ENCODE measurements at regions not wholly inside any gene's neighbourhood (a gene's known extent, or its start where the extent isn't known, plus 50 kb on each side); places are given as distances from the start of the nearest gene placed in this dataset.

DNA sequence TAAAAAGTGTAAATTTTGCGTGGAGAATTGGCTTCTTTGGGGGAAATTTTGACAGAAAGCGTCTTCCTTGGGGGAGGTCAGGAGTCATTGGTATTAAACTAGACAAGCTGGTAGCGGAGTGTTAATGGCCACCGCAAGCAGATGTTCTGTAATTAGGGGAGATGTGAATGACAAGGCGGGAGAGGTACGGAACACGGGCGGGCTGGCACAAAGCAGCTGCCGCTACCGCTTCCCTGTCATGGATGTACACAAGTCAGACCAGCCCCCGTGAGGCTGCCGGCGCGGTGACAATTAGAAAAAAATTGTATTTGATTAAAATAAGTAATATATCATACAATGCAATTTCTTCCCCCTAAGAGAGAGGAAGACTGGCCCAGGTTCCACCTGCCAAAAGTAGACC lies 501.6 kb downstream of the VRK1 start:
- Histone ChIP-seq H3K9ac (ENCODE audit: low read depth, low read length) (no peak overlapping the region), H4K91ac (ENCODE audit: insufficient read depth, low read depth, low read length) (no peak overlapping the region), H3K27me3 (ENCODE audit: control insufficient read depth, insufficient read depth, low read length) (no peaks in the 10 kb centered on the region), H2BK20ac (ENCODE audit: low read depth, low read length) (no peak overlapping the region), H2BK5ac (ENCODE audit: low read depth, low read length, poor library complexity, severe bottlenecking) (no peak overlapping the region), H3K4ac (ENCODE audit: low read depth, low read length) (no peak overlapping the region), H3K79me1 (ENCODE audit: low read depth in 1 of 2, low read length in 2 of 2) (no peaks in the 10 kb centered on the region), H3K56ac (ENCODE audit: extremely low read depth, insufficient read depth, low read length) (no peak overlapping the region), H3K9me3 (ENCODE audit: control insufficient read depth, insufficient read depth, low read length) (peaks cover 13% of the 10 kb centered on the region), H3K9me1 (ENCODE audit: insufficient read depth, low read length) (no peaks in the 10 kb centered on the region), H3K23ac (ENCODE audit: low read depth, low read length) (no peak overlapping the region), H2BK120ac (ENCODE audit: low read depth, low read length) (no peak overlapping the region), H3K14ac (replicated peaks; ENCODE audit: low read depth, low read length) (no peak overlapping the region), H3K4me2 (ENCODE audit: low read depth, low read length) (no peak overlapping the region), H2BK15ac (ENCODE audit: low read depth, low read length) (no peak overlapping the region), H2AK9ac (replicated peaks; ENCODE audit: low read depth, low read length, poor library complexity) (no peak overlapping the region), H2AK5ac (ENCODE audit: low read depth, low read length) (no peak overlapping the region), H3K4me1 (ENCODE audit: control insufficient read depth, insufficient read depth, low read length) (no peaks in the 10 kb centered on the region), H2AFZ (replicated peaks; ENCODE audit: low read length, poor library complexity) (no peak overlapping the region), H3K27ac (ENCODE audit: insufficient read depth, low read length) (no peak overlapping the region), H4K20me1 (ENCODE audit: insufficient read depth, low read length) (no peaks in the 10 kb centered on the region), H4K5ac (ENCODE audit: low read depth, low read length) (no peak overlapping the region), H3K4me3 (ENCODE audit: insufficient read depth, low read depth, low read length) (no peak overlapping the region), H4K8ac (ENCODE audit: low read depth in 2 of 2, low read length in 2 of 2) (no peak overlapping the region), H3K36me3 (ENCODE audit: control insufficient read depth, insufficient read depth, low read length) (no peaks in the 10 kb centered on the region), H3K18ac (ENCODE audit: low read depth, low read length) (no peak overlapping the region)
- WGBS, 2 experiments (ENCODE audit: extremely low coverage in 2 of 2, insufficient read length in 1 of 2) = 100% methylated on average over 1 of the region's 14 CpGs; no CpG with 5 or more reads in 1 of the 2 experiments
- ChIA-PET POLR2A (ENCODE audit: unreplicated experiment) (no interaction called here), CTCF (no interaction called here)
- no TSS peak for BruUV-seq (replicated peaks)
- DNase-seq (no peak), ATAC-seq (ENCODE audit: low read depth) (no peak)
- in situ Hi-C loops (cut with MboI; ENCODE audit: low sequenced_read_pairs) = no loop called here
- TF ChIP-seq BHLHE40 (IDR thresholded peaks at IDR 0.05; ENCODE audit: low read depth, low read length) = no peak
- no peak for TF ChIP-seq RCOR1 (IDR thresholded peaks at IDR 0.05; ENCODE audit: insufficient replicate concordance, low read length)
- TF ChIP-seq, protein P1, sequence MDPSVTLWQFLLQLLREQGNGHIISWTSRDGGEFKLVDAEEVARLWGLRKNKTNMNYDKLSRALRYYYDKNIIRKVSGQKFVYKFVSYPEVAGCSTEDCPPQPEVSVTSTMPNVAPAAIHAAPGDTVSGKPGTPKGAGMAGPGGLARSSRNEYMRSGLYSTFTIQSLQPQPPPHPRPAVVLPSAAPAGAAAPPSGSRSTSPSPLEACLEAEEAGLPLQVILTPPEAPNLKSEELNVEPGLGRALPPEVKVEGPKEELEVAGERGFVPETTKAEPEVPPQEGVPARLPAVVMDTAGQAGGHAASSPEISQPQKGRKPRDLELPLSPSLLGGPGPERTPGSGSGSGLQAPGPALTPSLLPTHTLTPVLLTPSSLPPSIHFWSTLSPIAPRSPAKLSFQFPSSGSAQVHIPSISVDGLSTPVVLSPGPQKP (IDR thresholded peaks at IDR 0.05; ENCODE audit: borderline replicate concordance, low read depth, low read length) = no peak
- no peak for TF ChIP-seq CHD1 (IDR thresholded peaks at IDR 0.05; ENCODE audit: low read depth, low read length)
- no peak for TF ChIP-seq MAFK (IDR thresholded peaks at IDR 0.05; ENCODE audit: low read depth, low read length)
- no peak for TF ChIP-seq MAZ (IDR thresholded peaks at IDR 0.05; ENCODE audit: borderline replicate concordance, low read depth, low read length)
- no peak for TF ChIP-seq SMC3 (IDR thresholded peaks at IDR 0.05; ENCODE audit: low read depth, low read length)
- no peak for TF ChIP-seq MXI1 (IDR thresholded peaks at IDR 0.05; ENCODE audit: borderline replicate concordance, low read depth, low read length)
- TF ChIP-seq, protein P2, sequence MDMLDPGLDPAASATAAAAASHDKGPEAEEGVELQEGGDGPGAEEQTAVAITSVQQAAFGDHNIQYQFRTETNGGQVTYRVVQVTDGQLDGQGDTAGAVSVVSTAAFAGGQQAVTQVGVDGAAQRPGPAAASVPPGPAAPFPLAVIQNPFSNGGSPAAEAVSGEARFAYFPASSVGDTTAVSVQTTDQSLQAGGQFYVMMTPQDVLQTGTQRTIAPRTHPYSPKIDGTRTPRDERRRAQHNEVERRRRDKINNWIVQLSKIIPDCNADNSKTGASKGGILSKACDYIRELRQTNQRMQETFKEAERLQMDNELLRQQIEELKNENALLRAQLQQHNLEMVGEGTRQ (IDR thresholded peaks at IDR 0.05; ENCODE audit: low read depth, low read length) = no peak
- no peak for TF ChIP-seq POLR2A (IDR thresholded peaks at IDR 0.05; ENCODE audit: low read depth, low read length)
- no peak for TF ChIP-seq RFX5 (IDR thresholded peaks at IDR 0.05; ENCODE audit: low read depth, low read length)
- intact Hi-C loops (cut with micrococcal nuclease) = no loop called here
- dilution Hi-C loops (cut with HindIII; ENCODE audit: low sequenced_read_pairs, unreplicated experiment) = no loop called here

Data from IMR-90 (cell line).